Uterus (tissue), 2 donors: ENCODE measurements at regions not wholly inside any gene's neighbourhood (a gene's known extent, or its start where the extent isn't known, plus 50 kb on each side); places are given as distances from the start of the nearest gene placed in this dataset.

Experiments
- POLR2A ChIP-seq, 2 donors: fragments of 450-650 bp; IDR thresholded peaks; one replicate each; pipeline ENCODE4 v1.6.1; 2016; ENCODE audit warnings: antibody characterized with exemption in 2 of 2, mild to moderate bottlenecking in 1 of 2, moderate library complexity in 1 of 2
- TF ChIP-seq, protein P1 (sequence below), 4 experiments: fragments of 200-600 bp in 2 of 4; fragments of 450-650 bp in 2 of 4; sonication (generic) in 2 of 4; IDR thresholded peaks; one replicate each; pipeline ENCODE4 v1.5.1; 2016 to 2019; ENCODE audit warnings: antibody characterized with exemption in 4 of 4, mild to moderate bottlenecking in 2 of 4, moderate library complexity in 1 of 4

DNA sequence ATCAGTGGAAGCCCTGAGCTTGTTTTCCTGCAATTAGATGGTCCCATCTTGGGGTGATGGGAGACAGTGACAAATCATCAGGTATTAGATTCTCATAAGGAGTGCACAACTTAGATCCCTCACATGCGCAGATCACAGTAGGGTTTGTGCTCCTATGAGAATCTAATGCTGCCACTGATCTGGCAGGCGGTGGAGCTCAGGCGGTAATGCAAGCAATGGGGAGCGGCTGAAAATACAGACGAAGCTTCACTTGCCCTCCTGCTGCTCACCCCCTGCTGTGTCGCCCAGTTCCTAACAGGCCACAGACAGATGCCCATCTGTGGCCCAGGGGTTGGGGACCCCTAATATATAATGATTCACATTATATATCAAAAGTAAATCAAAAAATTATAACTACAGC lies 258.8 kb upstream of the USP15 start:
- TF ChIP-seq, protein P1, sequence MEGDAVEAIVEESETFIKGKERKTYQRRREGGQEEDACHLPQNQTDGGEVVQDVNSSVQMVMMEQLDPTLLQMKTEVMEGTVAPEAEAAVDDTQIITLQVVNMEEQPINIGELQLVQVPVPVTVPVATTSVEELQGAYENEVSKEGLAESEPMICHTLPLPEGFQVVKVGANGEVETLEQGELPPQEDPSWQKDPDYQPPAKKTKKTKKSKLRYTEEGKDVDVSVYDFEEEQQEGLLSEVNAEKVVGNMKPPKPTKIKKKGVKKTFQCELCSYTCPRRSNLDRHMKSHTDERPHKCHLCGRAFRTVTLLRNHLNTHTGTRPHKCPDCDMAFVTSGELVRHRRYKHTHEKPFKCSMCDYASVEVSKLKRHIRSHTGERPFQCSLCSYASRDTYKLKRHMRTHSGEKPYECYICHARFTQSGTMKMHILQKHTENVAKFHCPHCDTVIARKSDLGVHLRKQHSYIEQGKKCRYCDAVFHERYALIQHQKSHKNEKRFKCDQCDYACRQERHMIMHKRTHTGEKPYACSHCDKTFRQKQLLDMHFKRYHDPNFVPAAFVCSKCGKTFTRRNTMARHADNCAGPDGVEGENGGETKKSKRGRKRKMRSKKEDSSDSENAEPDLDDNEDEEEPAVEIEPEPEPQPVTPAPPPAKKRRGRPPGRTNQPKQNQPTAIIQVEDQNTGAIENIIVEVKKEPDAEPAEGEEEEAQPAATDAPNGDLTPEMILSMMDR (IDR thresholded peaks at IDR 0.05), result no peak
- TF ChIP-seq POLR2A (IDR thresholded peaks at IDR 0.05), result no peak
